ENCODE measurements at regions not wholly inside any gene's neighbourhood (a gene's known extent, or its start where the extent isn't known, plus 50 kb on each side); places are given as distances from the start of the nearest gene placed in this dataset.

GRCh38 chr12:91704446-91704845, 441.2 kb downstream of the BTG1 start:
- TF ChIP-seq CTCF (IDR thresholded peaks at IDR 0.05; ENCODE audit: low read length), result no peak
- no peak for TF ChIP-seq EZH2 (IDR thresholded peaks at IDR 0.05; ENCODE audit: borderline replicate concordance, low read length)
